KMS-11 (cell line): ENCODE measurements at regions not wholly inside any gene's neighbourhood (a gene's known extent, or its start where the extent isn't known, plus 50 kb on each side); places are given as distances from the start of the nearest gene placed in this dataset.

Source experiments
- H2AFZ ChIP-seq: fragments of 200-600 bp; sonication (generic); 2 replicates; pipeline ENCODE4 v1.6.1; 2016; ENCODE audit warnings: antibody characterized with exemption, mixed run types, low read depth
- H3K27ac ChIP-seq: fragments of 200-600 bp; sonication (generic); 2 replicates; pipeline ENCODE4 v1.6.1; 2016; ENCODE audit warnings: mild to moderate bottlenecking, mixed run types
- H3K27me3 ChIP-seq: fragments of 200-600 bp; sonication (generic); 2 replicates; pipeline ENCODE4 v1.6.1; 2017; ENCODE audit warnings: mild to moderate bottlenecking, low read depth, mixed run types, moderate library complexity; ENCODE audit not compliant: insufficient read depth
- H3K36me3 ChIP-seq: fragments of 200-600 bp; sonication (generic); 2 replicates; pipeline ENCODE4 v1.6.1; 2017; ENCODE audit warnings: mild to moderate bottlenecking, mixed run types; ENCODE audit not compliant: insufficient read depth
- H3K4me1 ChIP-seq: fragments of 200-600 bp; sonication (generic); 2 replicates; pipeline ENCODE4 v1.6.1; 2016; ENCODE audit warnings: mild to moderate bottlenecking, low read depth, mixed run types; ENCODE audit not compliant: poor library complexity, severe bottlenecking
- H3K4me2 ChIP-seq: fragments of 200-600 bp; sonication (generic); 2 replicates; pipeline ENCODE4 v1.7.0; 2016; ENCODE audit warnings: mild to moderate bottlenecking, mixed run types
- H3K4me3 ChIP-seq: fragments of 200-600 bp; sonication (generic); IDR thresholded peaks from 2 replicates; pipeline ENCODE4 v1.6.1; 2017; ENCODE audit warnings: low read depth, low read length, mixed read lengths; ENCODE audit not compliant: insufficient read depth
- H3K79me2 ChIP-seq: fragments of 200-600 bp; sonication (generic); 2 replicates; pipeline ENCODE4 v1.6.1; 2016; ENCODE audit warnings: low read depth, mixed run types; ENCODE audit not compliant: insufficient read depth
- H3K9ac ChIP-seq: fragments of 200-600 bp; sonication (generic); 2 replicates; pipeline ENCODE4 v1.6.1; 2016; ENCODE audit warnings: mild to moderate bottlenecking, mixed run types
- H4K20me1 ChIP-seq: fragments of 200-600 bp; sonication (generic); 2 replicates; pipeline ENCODE4 v1.6.1; 2016; ENCODE audit warnings: mild to moderate bottlenecking, mixed run types; ENCODE audit not compliant: insufficient read depth
- CTCF ChIP-seq: fragments of 200-600 bp; sonication (generic); conservative IDR thresholded peaks from 2 replicates; pipeline ENCODE4 v1.6.1; 2017; ENCODE audit warnings: low read depth, mild to moderate bottlenecking, antibody characterized with exemption, low read length, moderate library complexity, mixed read lengths

GRCh38 chr4:66585767-66586166 lies 915.5 kb upstream of the EPHA5 start:
- Histone ChIP-seq H3K4me2 (no peak overlapping the region), H3K79me2 (no peaks in the 10 kb centered on the region), H4K20me1 (no peaks in the 10 kb centered on the region), H3K4me1 (no peaks in the 10 kb centered on the region), H3K27me3 (no peaks in the 10 kb centered on the region), H3K36me3 (no peaks in the 10 kb centered on the region), H3K4me3 (no peak overlapping the region), H3K27ac (no peak overlapping the region), H2AFZ (no peak overlapping the region), H3K9ac (no peak overlapping the region)
- TF ChIP-seq CTCF: no peak

GRCh38 chr4:66577922-66578321 lies 907.6 kb upstream of the EPHA5 start:
- Histone ChIP-seq H3K4me2 (no peak overlapping the region), H3K27me3 (no peaks in the 10 kb centered on the region), H3K36me3 (no peaks in the 10 kb centered on the region), H4K20me1 (no peaks in the 10 kb centered on the region), H2AFZ (no peak overlapping the region), H3K9ac (no peak overlapping the region), H3K4me1 (no peaks in the 10 kb centered on the region), H3K4me3 (no peak overlapping the region), H3K79me2 (no peaks in the 10 kb centered on the region), H3K27ac (no peak overlapping the region)
- TF ChIP-seq CTCF: no peak

GRCh38 chr4:66575008-66575696 lies 904.9 kb upstream of the EPHA5 start:
- H3K36me3 ChIP-seq: no peaks in the 10 kb centered on the region
- H3K27ac ChIP-seq: no peak overlapping the region
- H2AFZ ChIP-seq: no peak overlapping the region
- H3K4me3 ChIP-seq: no peak overlapping the region
- H4K20me1 ChIP-seq: no peaks in the 10 kb centered on the region
- no peak overlapping the region for H3K4me2 ChIP-seq
- H3K27me3 ChIP-seq: no peaks in the 10 kb centered on the region
- no peak overlapping the region for H3K9ac ChIP-seq
- H3K79me2 ChIP-seq: no peaks in the 10 kb centered on the region
- H3K4me1 ChIP-seq: no peaks in the 10 kb centered on the region
- TF ChIP-seq CTCF: no peak

GRCh38 chr4:66574145-66574978 lies 904.1 kb upstream of the EPHA5 start:
- no peak overlapping the region for H2AFZ ChIP-seq
- no peaks in the 10 kb centered on the region for H3K79me2 ChIP-seq
- no peak overlapping the region for H3K4me2 ChIP-seq
- no peak for TF ChIP-seq CTCF
- no peaks in the 10 kb centered on the region for H3K36me3 ChIP-seq
- H3K27ac ChIP-seq: no peak overlapping the region
- H4K20me1 ChIP-seq: no peaks in the 10 kb centered on the region
- H3K4me1 ChIP-seq: no peaks in the 10 kb centered on the region
- no peaks in the 10 kb centered on the region for H3K27me3 ChIP-seq
- H3K9ac ChIP-seq: no peak overlapping the region
- H3K4me3 ChIP-seq: no peak overlapping the region
